K562 (cell line): ENCODE measurements at regions not wholly inside any gene's neighbourhood (a gene's known extent, or its start where the extent isn't known, plus 50 kb on each side); places are given as distances from the start of the nearest gene placed in this dataset.

Experiments used
- CTCF ChIP-seq, 3 experiments: IDR thresholded peaks in 2 of 3; conservative IDR thresholded peaks in 1 of 3; 2 replicates each; pipeline ENCODE4 v1.5.1; 2011 to 2012; ENCODE audit warnings: low read length in 3 of 3, mild to moderate bottlenecking in 3 of 3, control low read depth in 2 of 3, improper control_type of control experiment in 1 of 3, inconsistent platforms in 1 of 3, low read depth in 1 of 3, mixed read lengths in 1 of 3, moderate library complexity in 1 of 3; ENCODE audit not compliant: insufficient read depth in 2 of 3
- CXXC5 ChIP-seq: fragments of 250-450 bp; sonication (Bioruptor Pico); IDR thresholded peaks from 2 replicates; pipeline ENCODE4 v1.8.0; 2022; ENCODE audit warnings: inconsistent platforms, mild to moderate bottlenecking, moderate library complexity
- FIP1L1 ChIP-seq: fragments of 200-400 bp; formaldehyde crosslinking; IDR thresholded peaks from 2 replicates; pipeline ENCODE4 v1.6.1; 2018; ENCODE audit warnings: mild to moderate bottlenecking, low read depth, low read length; ENCODE audit not compliant: poor library complexity, severe bottlenecking
- HMGXB4 ChIP-seq: sonication (generic); formaldehyde crosslinking; IDR thresholded peaks from 2 replicates; pipeline ENCODE4 v1.8.1; 2023; ENCODE audit warnings: mild to moderate bottlenecking, missing genetic modification reagents
- POLR2AphosphoS5 ChIP-seq: IDR thresholded peaks from 2 replicates; pipeline ENCODE4 v1.6.1; 2011; ENCODE audit warnings: mild to moderate bottlenecking, low read depth, low read length, moderate library complexity; ENCODE audit not compliant: control insufficient read depth, insufficient read depth
- SP2 ChIP-seq: IDR thresholded peaks from 2 replicates; pipeline ENCODE4 v1.6.1; 2011; ENCODE audit warnings: mild to moderate bottlenecking, low read depth, low read length, moderate library complexity; ENCODE audit not compliant: poor library complexity, severe bottlenecking; ENCODE audit errors: extremely low read depth
- TARDBP ChIP-seq: fragments of 450-650 bp; IDR thresholded peaks from 2 replicates; pipeline ENCODE4 v1.6.1; 2016
- TEAD1 ChIP-seq, 2 experiments: fragments of 450-650 bp in 1 of 2; sonication (generic) in 1 of 2; formaldehyde crosslinking; IDR thresholded peaks; 2 replicates each; pipeline versions ENCODE4 v1.4.0 to v1.8.0; 2020 to 2022; ENCODE audit warnings: mild to moderate bottlenecking in 2 of 2, missing genetic modification reagents in 1 of 2
- ZEB2 ChIP-seq: fragments of 450-650 bp; IDR thresholded peaks from 2 replicates; pipeline ENCODE4 v1.6.1; 2016
- ZKSCAN8 ChIP-seq: fragments of 200-800 bp; sonication (Bioruptor generic); IDR thresholded peaks from 2 replicates; pipeline ENCODE4 v1.6.1; 2016; ENCODE audit warnings: missing genetic modification characterization, missing compliant biosample characterization
- ZNF354B ChIP-seq: fragments of 250-450 bp; sonication (Bioruptor Pico); IDR thresholded peaks from 2 replicates; pipeline ENCODE4 v1.4.0; 2020
- ZNF766 ChIP-seq: fragments of 200-800 bp; sonication (Bioruptor generic); conservative IDR thresholded peaks from 2 replicates; pipeline ENCODE4 v1.6.1; 2016; ENCODE audit warnings: missing genetic modification characterization, missing compliant biosample characterization

GRCh38 chr14:86944434-86944833 is 1048.5 kb downstream of the GALC start:
- TF ChIP-seq HMGXB4 (CRISPR knock-in tag) (no peak), CTCF (IDR thresholded peaks at IDR 0.05 in 2 of 3, conservative IDR thresholded peaks at IDR 0.05 in 1 of 3; ENCODE audit: insufficient read depth in 2 of 3, low read depth in 1 of 3, low read length in 3 of 3) (no peak), TEAD1 (CRISPR knock-in tag; IDR thresholded peaks at IDR 0.05) (no peak), POLR2AphosphoS5 (no peak), FIP1L1 (no peak), ZEB2 (no peak), ZKSCAN8 (CRISPR knock-in tag) (no peak), TARDBP (no peak), ZNF766 (CRISPR knock-in tag) (no peak), CXXC5 (CRISPR knock-in tag) (no peak), ZNF354B (CRISPR knock-in tag) (no peak), SP2 (no peak)
